Neural cell (in vitro differentiated cells): ENCODE measurements at regions not wholly inside any gene's neighbourhood (a gene's known extent, or its start where the extent isn't known, plus 50 kb on each side); places are given as distances from the start of the nearest gene placed in this dataset.

Experiments used
- EZH2 ChIP-seq: fragments of 200-600, 300-800 bp; shearing (Covaris generic), sonication (generic); IDR thresholded peaks from 2 replicates; pipeline ENCODE4 v1.6.1; 2014; ENCODE audit warnings: antibody characterized with exemption, low read length, borderline replicate concordance, mild to moderate bottlenecking; ENCODE audit not compliant: insufficient read depth, poor library complexity, severe bottlenecking
- POLR2AphosphoS5 ChIP-seq: IDR thresholded peaks from 2 replicates; pipeline ENCODE4 v1.6.1; 2012
- TF ChIP-seq, protein P1 (sequence below): fragments of 450-650 bp; IDR thresholded peaks from 2 replicates; pipeline ENCODE4 v1.5.1; 2014; ENCODE audit warnings: antibody characterized with exemption, mild to moderate bottlenecking, moderate library complexity; ENCODE audit not compliant: poor library complexity, severe bottlenecking
- TF ChIP-seq, protein P2 (sequence below): IDR thresholded peaks from 2 replicates; pipeline ENCODE4 v1.6.1; 2012; ENCODE audit warnings: borderline replicate concordance

DNA sequence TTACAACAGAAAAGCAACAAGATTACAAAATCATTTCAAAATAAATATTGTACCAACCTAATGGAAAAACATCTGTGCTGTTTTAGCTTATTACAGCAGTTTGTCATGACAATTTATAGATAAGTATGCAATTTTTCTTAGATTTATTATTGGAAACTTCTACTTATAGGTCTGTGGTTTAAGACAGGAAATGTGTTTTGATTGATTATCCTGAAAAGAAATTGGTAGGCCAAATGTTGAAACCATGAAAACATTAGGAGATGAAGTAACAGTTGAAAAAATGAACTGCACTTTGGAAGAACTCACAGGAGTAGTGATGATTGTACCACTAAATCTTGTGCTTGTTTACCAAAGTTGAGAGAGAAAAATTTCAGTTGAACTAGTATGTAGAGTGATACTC lies 162.2 kb upstream of the GIMD1 start:
- TF ChIP-seq, protein P1, sequence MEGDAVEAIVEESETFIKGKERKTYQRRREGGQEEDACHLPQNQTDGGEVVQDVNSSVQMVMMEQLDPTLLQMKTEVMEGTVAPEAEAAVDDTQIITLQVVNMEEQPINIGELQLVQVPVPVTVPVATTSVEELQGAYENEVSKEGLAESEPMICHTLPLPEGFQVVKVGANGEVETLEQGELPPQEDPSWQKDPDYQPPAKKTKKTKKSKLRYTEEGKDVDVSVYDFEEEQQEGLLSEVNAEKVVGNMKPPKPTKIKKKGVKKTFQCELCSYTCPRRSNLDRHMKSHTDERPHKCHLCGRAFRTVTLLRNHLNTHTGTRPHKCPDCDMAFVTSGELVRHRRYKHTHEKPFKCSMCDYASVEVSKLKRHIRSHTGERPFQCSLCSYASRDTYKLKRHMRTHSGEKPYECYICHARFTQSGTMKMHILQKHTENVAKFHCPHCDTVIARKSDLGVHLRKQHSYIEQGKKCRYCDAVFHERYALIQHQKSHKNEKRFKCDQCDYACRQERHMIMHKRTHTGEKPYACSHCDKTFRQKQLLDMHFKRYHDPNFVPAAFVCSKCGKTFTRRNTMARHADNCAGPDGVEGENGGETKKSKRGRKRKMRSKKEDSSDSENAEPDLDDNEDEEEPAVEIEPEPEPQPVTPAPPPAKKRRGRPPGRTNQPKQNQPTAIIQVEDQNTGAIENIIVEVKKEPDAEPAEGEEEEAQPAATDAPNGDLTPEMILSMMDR: no peak
- TF ChIP-seq EZH2: no peak
- TF ChIP-seq, protein P2, sequence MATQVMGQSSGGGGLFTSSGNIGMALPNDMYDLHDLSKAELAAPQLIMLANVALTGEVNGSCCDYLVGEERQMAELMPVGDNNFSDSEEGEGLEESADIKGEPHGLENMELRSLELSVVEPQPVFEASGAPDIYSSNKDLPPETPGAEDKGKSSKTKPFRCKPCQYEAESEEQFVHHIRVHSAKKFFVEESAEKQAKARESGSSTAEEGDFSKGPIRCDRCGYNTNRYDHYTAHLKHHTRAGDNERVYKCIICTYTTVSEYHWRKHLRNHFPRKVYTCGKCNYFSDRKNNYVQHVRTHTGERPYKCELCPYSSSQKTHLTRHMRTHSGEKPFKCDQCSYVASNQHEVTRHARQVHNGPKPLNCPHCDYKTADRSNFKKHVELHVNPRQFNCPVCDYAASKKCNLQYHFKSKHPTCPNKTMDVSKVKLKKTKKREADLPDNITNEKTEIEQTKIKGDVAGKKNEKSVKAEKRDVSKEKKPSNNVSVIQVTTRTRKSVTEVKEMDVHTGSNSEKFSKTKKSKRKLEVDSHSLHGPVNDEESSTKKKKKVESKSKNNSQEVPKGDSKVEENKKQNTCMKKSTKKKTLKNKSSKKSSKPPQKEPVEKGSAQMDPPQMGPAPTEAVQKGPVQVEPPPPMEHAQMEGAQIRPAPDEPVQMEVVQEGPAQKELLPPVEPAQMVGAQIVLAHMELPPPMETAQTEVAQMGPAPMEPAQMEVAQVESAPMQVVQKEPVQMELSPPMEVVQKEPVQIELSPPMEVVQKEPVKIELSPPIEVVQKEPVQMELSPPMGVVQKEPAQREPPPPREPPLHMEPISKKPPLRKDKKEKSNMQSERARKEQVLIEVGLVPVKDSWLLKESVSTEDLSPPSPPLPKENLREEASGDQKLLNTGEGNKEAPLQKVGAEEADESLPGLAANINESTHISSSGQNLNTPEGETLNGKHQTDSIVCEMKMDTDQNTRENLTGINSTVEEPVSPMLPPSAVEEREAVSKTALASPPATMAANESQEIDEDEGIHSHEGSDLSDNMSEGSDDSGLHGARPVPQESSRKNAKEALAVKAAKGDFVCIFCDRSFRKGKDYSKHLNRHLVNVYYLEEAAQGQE: no peak
- TF ChIP-seq POLR2AphosphoS5: no peak
